MM.1S (cell line): ENCODE measurements at regions not wholly inside any gene's neighbourhood (a gene's known extent, or its start where the extent isn't known, plus 50 kb on each side); places are given as distances from the start of the nearest gene placed in this dataset.

Source experiments
- EZH2 ChIP-seq: fragments of 300-600 bp; sonication (generic); optimal IDR thresholded peaks from 2 replicates; pipeline ENCODE3; 2017; ENCODE audit warnings: low read depth, mild to moderate bottlenecking, antibody characterized with exemption, low read length, mixed read lengths
- EZH2phosphoT487 ChIP-seq: fragments of 300-600 bp; sonication (generic); IDR thresholded peaks from 2 replicates; pipeline ENCODE4 v1.6.1; 2018; ENCODE audit warnings: antibody characterized with exemption, low read length
- TF ChIP-seq, protein P1 (sequence below): fragments of 300-600 bp; sonication (generic); IDR thresholded peaks from 2 replicates; pipeline ENCODE4 v1.5.1; 2016; ENCODE audit warnings: antibody characterized with exemption, low read length, mixed read lengths

- TF ChIP-seq, protein P1, sequence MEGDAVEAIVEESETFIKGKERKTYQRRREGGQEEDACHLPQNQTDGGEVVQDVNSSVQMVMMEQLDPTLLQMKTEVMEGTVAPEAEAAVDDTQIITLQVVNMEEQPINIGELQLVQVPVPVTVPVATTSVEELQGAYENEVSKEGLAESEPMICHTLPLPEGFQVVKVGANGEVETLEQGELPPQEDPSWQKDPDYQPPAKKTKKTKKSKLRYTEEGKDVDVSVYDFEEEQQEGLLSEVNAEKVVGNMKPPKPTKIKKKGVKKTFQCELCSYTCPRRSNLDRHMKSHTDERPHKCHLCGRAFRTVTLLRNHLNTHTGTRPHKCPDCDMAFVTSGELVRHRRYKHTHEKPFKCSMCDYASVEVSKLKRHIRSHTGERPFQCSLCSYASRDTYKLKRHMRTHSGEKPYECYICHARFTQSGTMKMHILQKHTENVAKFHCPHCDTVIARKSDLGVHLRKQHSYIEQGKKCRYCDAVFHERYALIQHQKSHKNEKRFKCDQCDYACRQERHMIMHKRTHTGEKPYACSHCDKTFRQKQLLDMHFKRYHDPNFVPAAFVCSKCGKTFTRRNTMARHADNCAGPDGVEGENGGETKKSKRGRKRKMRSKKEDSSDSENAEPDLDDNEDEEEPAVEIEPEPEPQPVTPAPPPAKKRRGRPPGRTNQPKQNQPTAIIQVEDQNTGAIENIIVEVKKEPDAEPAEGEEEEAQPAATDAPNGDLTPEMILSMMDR, result no peak
- TF ChIP-seq EZH2, result no peak
- no peak for TF ChIP-seq EZH2phosphoT487
Observed at GRCh38 chr6:104409913-104410312, 449.8 kb downstream of the HACE1 start.
